HepG2 (cell line): ENCODE measurements at regions not wholly inside any gene's neighbourhood (a gene's known extent, or its start where the extent isn't known, plus 50 kb on each side); places are given as distances from the start of the nearest gene placed in this dataset.

Source experiments
- EEA1 ChIP-seq: sonication (generic); formaldehyde crosslinking; IDR thresholded peaks from 2 replicates; pipeline ENCODE4 v1.5.1; 2020; ENCODE audit warnings: mild to moderate bottlenecking, missing genetic modification reagents, borderline replicate concordance
- NFYB ChIP-seq: sonication (generic); formaldehyde crosslinking; IDR thresholded peaks from 2 replicates; pipeline ENCODE4 v1.4.0; 2020; ENCODE audit warnings: missing genetic modification reagents
- PBX3 ChIP-seq: sonication (generic); formaldehyde crosslinking; IDR thresholded peaks from 2 replicates; pipeline ENCODE4 v1.8.1; 2023; ENCODE audit warnings: missing genetic modification reagents, inconsistent platforms, borderline replicate concordance
- SALL1 ChIP-seq: sonication (generic); formaldehyde crosslinking; IDR thresholded peaks from 2 replicates; pipeline ENCODE4 v1.8.0; 2022; ENCODE audit warnings: mild to moderate bottlenecking, missing genetic modification reagents
- SMC3 ChIP-seq: IDR thresholded peaks from 2 replicates; pipeline ENCODE4 v1.6.1; 2011; ENCODE audit warnings: low read length, improper control_type of control experiment
- TEF ChIP-seq: sonication (generic); formaldehyde crosslinking; IDR thresholded peaks from 2 replicates; pipeline ENCODE4 v1.5.0; 2020; ENCODE audit warnings: missing genetic modification reagents
- ZNF33A ChIP-seq: sonication (generic); formaldehyde crosslinking; IDR thresholded peaks from 2 replicates; pipeline ENCODE4 v1.5.1; 2020; ENCODE audit warnings: missing genetic modification reagents, mild to moderate bottlenecking, moderate library complexity, borderline replicate concordance

DNA sequence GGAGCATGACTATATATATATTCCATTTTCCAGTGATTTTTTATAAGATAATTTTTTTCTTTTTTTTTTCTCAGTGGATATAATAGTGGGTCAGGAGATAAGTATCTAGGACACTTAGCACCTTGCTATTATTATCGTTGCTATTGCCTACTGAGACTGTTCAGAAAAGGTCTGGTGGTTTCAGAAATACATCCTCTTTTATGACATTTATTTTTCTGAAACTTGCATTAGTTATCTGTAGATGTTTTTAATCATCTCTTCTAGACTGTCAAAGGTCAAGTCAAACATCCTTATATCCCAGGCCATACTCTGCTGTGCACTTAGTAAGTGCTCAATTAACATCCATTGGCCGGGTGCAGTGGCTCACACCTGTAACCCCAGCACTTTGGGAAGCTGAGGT lies 72.9 kb upstream of the MED14 start:
- TF ChIP-seq PBX3 = no peak
- TF ChIP-seq TEF (CRISPR knock-in tag) = no peak
- TF ChIP-seq NFYB (CRISPR knock-in tag) = no peak
- no peak for TF ChIP-seq EEA1 (CRISPR knock-in tag)
- no peak for TF ChIP-seq SMC3
- no peak for TF ChIP-seq ZNF33A (CRISPR knock-in tag)
- TF ChIP-seq SALL1 = no peak
